H1 (cell line): ENCODE measurements at regions not wholly inside any gene's neighbourhood (a gene's known extent, or its start where the extent isn't known, plus 50 kb on each side); places are given as distances from the start of the nearest gene placed in this dataset.

Source experiments
- CTCF ChIA-PET: fragments of 300-600 bp; sonication (Branson Sonifier 250); formaldehyde crosslinking; loops from one replicate; lab custom pipeline; 2021; ENCODE audit not compliant: partially characterized antibody; lab: Charles Lee
- POLR2A ChIA-PET: fragments of 300-600 bp; sonication (Branson Sonifier 250); formaldehyde crosslinking; loops from one replicate; lab custom pipeline; 2021; ENCODE audit warnings: inconsistent platforms; ENCODE audit not compliant: partially characterized antibody; lab: Charles Lee
- DNase-seq, 2 experiments: peaks; one replicate each; pipeline versions ENCODE4 v3.0.0 to v3.0.0-alpha.2; 2010 to 2022; ENCODE audit warnings: low spot score in 2 of 2, low read depth in 1 of 2, mixed read lengths in 1 of 2
- FAIRE-seq: peaks from 2 replicates; lab custom pipeline; 2011; peaks lifted over from hg19 to GRCh38; lab: Jason Lieb, UNC
- H2AFZ ChIP-seq: 2 replicates; pipeline ENCODE4 v1.8.1; 2012; ENCODE audit warnings: low read length, inconsistent platforms
- H2AK5ac ChIP-seq: 2 replicates; pipeline ENCODE4 v1.6.1; 2013; ENCODE audit warnings: low read depth, low read length
- H2BK120ac ChIP-seq: replicated peaks from 2 replicates; pipeline ENCODE3; 2013; ENCODE audit warnings: low read depth, low read length, inconsistent platforms
- H2BK12ac ChIP-seq: 2 replicates; pipeline ENCODE4 v1.6.1; 2013; ENCODE audit warnings: low read depth, low read length
- H2BK15ac ChIP-seq: 2 replicates; pipeline ENCODE4 v1.6.1; 2013; ENCODE audit warnings: low read length
- H2BK20ac ChIP-seq: 2 replicates; pipeline ENCODE4 v1.6.1; 2013; ENCODE audit warnings: low read length
- H2BK5ac ChIP-seq: 2 replicates; pipeline ENCODE4 v1.6.1; 2013; ENCODE audit warnings: low read depth, low read length
- H3K14ac ChIP-seq: 2 replicates; pipeline ENCODE4 v1.6.1; 2013; ENCODE audit warnings: inconsistent platforms; ENCODE audit not compliant: insufficient read length
- H3K18ac ChIP-seq: 2 replicates; pipeline ENCODE4 v1.6.1; 2013; ENCODE audit warnings: low read length; ENCODE audit errors: extremely low read depth
- H3K23ac ChIP-seq: 2 replicates; pipeline ENCODE4 v1.6.1; 2013; ENCODE audit warnings: inconsistent platforms; ENCODE audit not compliant: insufficient read length
- H3K23me2 ChIP-seq: 2 replicates; pipeline ENCODE4 v1.6.1; 2013; ENCODE audit warnings: low read depth, low read length
- H3K27ac ChIP-seq: 2 replicates; pipeline ENCODE4 v1.6.1; 2011; ENCODE audit warnings: low read depth, low read length, inconsistent platforms
- H3K27me3 ChIP-seq, 4 experiments: replicated peaks in 1 of 4; 1 replicate in 1 of 4; 2 replicates in 3 of 4; pipeline versions ENCODE4 v1.6.1 to v1.8.1; 2011 to 2013; ENCODE audit warnings: low read length in 3 of 4, mild to moderate bottlenecking in 3 of 4, inconsistent platforms in 2 of 4, mixed read lengths in 2 of 4, moderate library complexity in 1 of 4; ENCODE audit not compliant: control insufficient read depth in 3 of 4, insufficient read depth in 3 of 4; ENCODE audit errors: extremely low read depth in 1 of 4
- H3K36me3 ChIP-seq, 4 experiments: 2 replicates each; pipeline versions ENCODE4 v1.6.1 to v1.8.1; 2011 to 2013; ENCODE audit warnings: mild to moderate bottlenecking in 4 of 4, low read length in 3 of 4, moderate library complexity in 2 of 4, control low read depth in 1 of 4, inconsistent platforms in 1 of 4; ENCODE audit not compliant: insufficient read depth in 4 of 4, control insufficient read depth in 2 of 4
- H3K4ac ChIP-seq: replicated peaks from 2 replicates; pipeline ENCODE3; 2013; ENCODE audit warnings: low read length, low read depth, mixed read lengths, inconsistent platforms; ENCODE audit not compliant: insufficient read length
- H3K4me1 ChIP-seq, 4 experiments: replicated peaks in 1 of 4; 1 replicate in 1 of 4; 2 replicates in 3 of 4; pipeline versions ENCODE4 v1.6.1 to v1.8.1; 2011 to 2013; ENCODE audit warnings: low read length in 3 of 4, inconsistent platforms in 2 of 4, mixed read lengths in 1 of 4; ENCODE audit not compliant: insufficient read depth in 4 of 4, control insufficient read depth in 3 of 4
- H3K4me2 ChIP-seq, 2 experiments: 2 replicates each; pipeline versions ENCODE4 v1.6.1 to v1.8.1; 2011 to 2013; ENCODE audit warnings: low read depth in 2 of 2, low read length in 2 of 2, control low read depth in 1 of 2, inconsistent platforms in 1 of 2, mild to moderate bottlenecking in 1 of 2; ENCODE audit not compliant: insufficient read depth in 1 of 2
- H3K4me3 ChIP-seq, 4 experiments: fragments of 200-600, 300-600 bp in 1 of 4; sonication (generic), shearing (Covaris generic), sonication (Bioruptor Twin) in 1 of 4; 2 replicates each; pipeline versions ENCODE4 v1.5.1 to v1.8.1; 2011 to 2016; ENCODE audit warnings: low read length in 4 of 4, low read depth in 3 of 4, control low read depth in 2 of 4, inconsistent platforms in 2 of 4, mild to moderate bottlenecking in 2 of 4, mixed read lengths in 1 of 4, moderate library complexity in 1 of 4; ENCODE audit not compliant: insufficient read depth in 2 of 4; ENCODE audit errors: extremely low read depth in 1 of 4
- H3K56ac ChIP-seq: replicated peaks from 2 replicates; pipeline ENCODE3; 2013; ENCODE audit warnings: low read depth, mild to moderate bottlenecking, mixed read lengths, low read length, inconsistent platforms; ENCODE audit not compliant: insufficient read length
- H3K79me1 ChIP-seq: 2 replicates; pipeline ENCODE4 v1.6.1; 2013; ENCODE audit warnings: low read depth, low read length, control low read depth
- H3K79me2 ChIP-seq, 2 experiments: 2 replicates each; pipeline versions ENCODE4 v1.6.1 to v1.8.1; 2012 to 2013; ENCODE audit warnings: low read length in 2 of 2, mild to moderate bottlenecking in 2 of 2, inconsistent platforms in 1 of 2; ENCODE audit not compliant: insufficient read depth in 2 of 2, control insufficient read depth in 1 of 2
- H3K9ac ChIP-seq, 4 experiments: replicated peaks in 1 of 4; 1 replicate in 1 of 4; 2 replicates in 3 of 4; pipeline versions ENCODE4 v1.6.1 to v1.8.1; 2011 to 2013; ENCODE audit warnings: low read depth in 3 of 4, low read length in 3 of 4, control low read depth in 2 of 4, mild to moderate bottlenecking in 2 of 4, moderate library complexity in 2 of 4, inconsistent platforms in 1 of 4; ENCODE audit errors: extremely low read depth in 1 of 4
- H3K9me3 ChIP-seq, 2 experiments: 2 replicates each; pipeline versions ENCODE4 v1.6.1 to v1.8.1; 2012 to 2013; ENCODE audit warnings: mild to moderate bottlenecking in 2 of 2, moderate library complexity in 2 of 2, control low read depth in 1 of 2, inconsistent platforms in 1 of 2, low read depth in 1 of 2, low read length in 1 of 2, mixed read lengths in 1 of 2; ENCODE audit not compliant: insufficient read depth in 2 of 2
- H4K20me1 ChIP-seq, 2 experiments: replicated peaks in 1 of 2; 2 replicates each; pipeline versions ENCODE3 to v1.8.1; 2011 to 2013; ENCODE audit warnings: inconsistent platforms in 2 of 2, low read length in 2 of 2, mild to moderate bottlenecking in 1 of 2; ENCODE audit not compliant: insufficient read depth in 2 of 2, control insufficient read depth in 1 of 2
- H4K5ac ChIP-seq: 2 replicates; pipeline ENCODE4 v1.6.1; 2013; ENCODE audit warnings: low read length, low read depth, mixed read lengths, inconsistent platforms; ENCODE audit not compliant: insufficient read length
- H4K8ac ChIP-seq: 2 replicates; pipeline ENCODE4 v1.8.0; 2013; ENCODE audit warnings: mild to moderate bottlenecking, moderate library complexity, low read length, inconsistent platforms; ENCODE audit not compliant: insufficient read depth; ENCODE audit errors: extremely low read depth
- H4K91ac ChIP-seq: replicated peaks from 2 replicates; pipeline ENCODE3; 2013; ENCODE audit warnings: low read length, mixed read lengths, inconsistent platforms; ENCODE audit not compliant: insufficient read length
- ZNF274 ChIP-seq: IDR thresholded peaks from 2 replicates; pipeline ENCODE4 v1.7.0; 2012; ENCODE audit warnings: low read length, borderline replicate concordance; ENCODE audit errors: extremely low read depth
- WGBS, 2 experiments: shearing (Covaris generic) in 1 of 2; methylation state at CpG; one replicate each; pipeline versions ENCODE4 v1.1.6 to v1.1.7; 2013 to 2015; ENCODE audit warnings: low lambda C conversion rate in 2 of 2, mixed read lengths in 2 of 2, inconsistent platforms in 1 of 2, low coverage in 1 of 2, missing lambda C conversion rate in 1 of 2; ENCODE audit not compliant: insufficient replicate concordance in 2 of 2, insufficient coverage in 1 of 2, insufficient read length in 1 of 2; ENCODE audit errors: extremely low coverage in 1 of 2, missing lambda C conversion rate in 1 of 2; 5-methylcytosine and 5-hydroxymethylcytosine counted together

GRCh38 chr7:95675632-95676031 lies 79.3 kb upstream of the PDK4 start:
- DNase-seq (no peak), FAIRE-seq (no peak)
- no peak overlapping the region for H3K4me2 ChIP-seq
- no peak overlapping the region for H2BK12ac ChIP-seq
- H3K79me2 ChIP-seq, result no peaks in the 10 kb centered on the region
- H3K9me3 ChIP-seq, result no peaks in the 10 kb centered on the region
- H3K23me2 ChIP-seq, result no peaks in the 10 kb centered on the region; the same call in 1 of the 2 replicates
- no peak overlapping the region for H3K4ac ChIP-seq
- H3K27me3 ChIP-seq, result no peaks in the 10 kb centered on the region
- no peak overlapping the region for H2BK20ac ChIP-seq
- no peak overlapping the region for H3K9ac ChIP-seq
- H2BK15ac ChIP-seq, result no peak overlapping the region
- POLR2A ChIA-PET, result no interaction called here
- no peak overlapping the region for H2BK120ac ChIP-seq
- no peak overlapping the region for H3K14ac ChIP-seq
- no peaks in the 10 kb centered on the region for H3K79me1 ChIP-seq
- no peak for TF ChIP-seq ZNF274
- H2AFZ ChIP-seq, result no peak overlapping the region
- H3K4me3 ChIP-seq, result no peak overlapping the region
- no peak overlapping the region for H3K27ac ChIP-seq
- no peak overlapping the region for H3K23ac ChIP-seq
- no peaks in the 10 kb centered on the region for H4K20me1 ChIP-seq
- CTCF ChIA-PET, result interaction anchor here (0.8 to 5.2 kb wide), 4 partner anchors 13 to 130 kb away, joined by 3 to 34 read pairs (median 4); no protein-coding TSS in a partner anchor
- no peaks in the 10 kb centered on the region for H3K4me1 ChIP-seq
- H3K36me3 ChIP-seq, result no peaks in the 10 kb centered on the region
- no peak overlapping the region for H4K5ac ChIP-seq
- no peak overlapping the region for H3K18ac ChIP-seq
- no peak overlapping the region for H3K56ac ChIP-seq
- no peak overlapping the region for H2AK5ac ChIP-seq
- no peak overlapping the region for H4K8ac ChIP-seq
- WGBS, 2 experiments, result 87% methylated on average over 3 of the region's 3 CpGs; no CpG with 5 or more reads in 1 of the 2 experiments
- H4K91ac ChIP-seq, result no peak overlapping the region
- H2BK5ac ChIP-seq, result no peak overlapping the region
